Left lung (tissue), 4 donors: ENCODE measurements at regions not wholly inside any gene's neighbourhood (a gene's known extent, or its start where the extent isn't known, plus 50 kb on each side); places are given as distances from the start of the nearest gene placed in this dataset.

Experiments used
- ATAC-seq: fragments of 200-7000 bp; cut with Tn5 transposase; one replicate; pipeline ENCODE4 v1.9.1; 2020; ENCODE audit warnings: moderate library complexity
- DNase-seq, 4 donors: peaks; one replicate each; pipeline ENCODE4 v3.0.0-alpha.2; 2013 to 2020
- H3K27ac ChIP-seq, 2 donors: fragments of 200-600 bp; sonication (generic) in 1 of 2; one replicate each; pipeline versions ENCODE4 v1.5.0 to v1.8.0; 2020 to 2021
- H3K27me3 ChIP-seq, 2 donors: fragments of 200-600 bp; sonication (generic) in 1 of 2; one replicate each; pipeline versions ENCODE4 v1.5.0 to v1.8.0; 2020 to 2021
- H3K36me3 ChIP-seq, 2 donors: fragments of 200-600 bp; sonication (generic) in 1 of 2; one replicate each; pipeline versions ENCODE4 v1.5.0 to v1.8.0; 2020 to 2021
- H3K4me1 ChIP-seq, 2 donors: fragments of 200-600 bp; one replicate each; pipeline ENCODE4 v1.8.0; 2021
- H3K4me3 ChIP-seq, 2 donors: fragments of 200-600 bp; sonication (generic) in 1 of 2; one replicate each; pipeline versions ENCODE4 v1.5.0 to v1.8.0; 2020 to 2021; ENCODE audit warnings: mild to moderate bottlenecking in 1 of 2
- H3K9me3 ChIP-seq, 2 donors: fragments of 200-600 bp; sonication (generic) in 1 of 2; one replicate each; pipeline versions ENCODE4 v1.5.0 to v1.8.0; 2020 to 2021
- CTCF ChIP-seq, 2 donors: fragments of 200-600 bp; sonication (generic) in 1 of 2; IDR thresholded peaks; one replicate each; pipeline versions ENCODE4 v1.5.0 to v1.8.0; 2021; ENCODE audit warnings: antibody characterized with exemption in 2 of 2
- intact Hi-C, 2 donors: fragments of 100-400 bp; cut with DNase I; formaldehyde crosslinking; loops; one replicate each; pipeline versions ENCODE4 v1.11.2 to v1.14.2; 2022
- donor health status: DM: no; HTN: yes; CAD: no.
- donor health status: DM: no; HTN: no; CAD: no.

- Histone ChIP-seq H3K27me3 (no peaks in the 10 kb centered on the region), H3K9me3 (peaks cover 0 to 5% of the 10 kb centered on the region in 2 donors), H3K27ac (no peak overlapping the region), H3K4me1 (no peaks in the 10 kb centered on the region), H3K4me3 (no peak overlapping the region), H3K36me3 (no peaks in the 10 kb centered on the region)
- no peak for TF ChIP-seq CTCF (IDR thresholded peaks at IDR 0.05)
- ATAC-seq: no peak
- intact Hi-C loops: no loop called here
- no peak for DNase-seq
These were observed 350.1 kb upstream of the COBL start for GRCh38 chr7:51666751-51667150.

- H3K27ac ChIP-seq: no peak overlapping the region
- H3K4me3 ChIP-seq: no peak overlapping the region
- TF ChIP-seq CTCF (IDR thresholded peaks at IDR 0.05): no peak
- DNase-seq: no peak
- H3K9me3 ChIP-seq: peaks cover 0 to 4% of the 10 kb centered on the region in 2 donors
- H3K4me1 ChIP-seq: no peaks in the 10 kb centered on the region
- no peak for ATAC-seq
- H3K36me3 ChIP-seq: no peaks in the 10 kb centered on the region
- intact Hi-C loops: no loop called here
- no peaks in the 10 kb centered on the region for H3K27me3 ChIP-seq
These were observed 349.7 kb upstream of the COBL start for GRCh38 chr7:51666266-51666665.

GRCh38 chr7:51665045-51665780 lies 348.6 kb upstream of the COBL start:
- ATAC-seq (no peak), DNase-seq (no peak)
- no peaks in the 10 kb centered on the region for H3K27me3 ChIP-seq
- H3K4me3 ChIP-seq: no peak overlapping the region
- H3K27ac ChIP-seq: no peak overlapping the region
- no peak for TF ChIP-seq CTCF (IDR thresholded peaks at IDR 0.05)
- no peaks in the 10 kb centered on the region for H3K36me3 ChIP-seq
- H3K9me3 ChIP-seq: no peaks in the 10 kb centered on the region
- no peaks in the 10 kb centered on the region for H3K4me1 ChIP-seq
- intact Hi-C loops: no loop called here

GRCh38 chr7:51660516-51660915 lies 343.9 kb upstream of the COBL start:
- ATAC-seq (no peak), DNase-seq (peak in 1 of 4 donors; percentile 51)
- Histone ChIP-seq H3K27me3 (no peaks in the 10 kb centered on the region), H3K4me1 (no peaks in the 10 kb centered on the region), H3K27ac (no peak overlapping the region), H3K4me3 (no peak overlapping the region), H3K9me3 (no peaks in the 10 kb centered on the region), H3K36me3 (no peaks in the 10 kb centered on the region)
- intact Hi-C loops: no loop called here
- TF ChIP-seq CTCF (IDR thresholded peaks at IDR 0.05): no peak

- no peaks in the 10 kb centered on the region for H3K36me3 ChIP-seq
- no peak overlapping the region for H3K27ac ChIP-seq
- H3K4me1 ChIP-seq: no peaks in the 10 kb centered on the region
- intact Hi-C loops: no loop called here
- ATAC-seq (no peak), DNase-seq (no peak)
- H3K4me3 ChIP-seq: no peak overlapping the region
- no peaks in the 10 kb centered on the region for H3K27me3 ChIP-seq
- no peaks in the 10 kb centered on the region for H3K9me3 ChIP-seq
- no peak for TF ChIP-seq CTCF (IDR thresholded peaks at IDR 0.05)
These were observed 342.1 kb upstream of the COBL start for GRCh38 chr7:51658684-51659083.
